GM21717 (cell line): ENCODE measurements at regions not wholly inside any gene's neighbourhood (a gene's known extent, or its start where the extent isn't known, plus 50 kb on each side); places are given as distances from the start of the nearest gene placed in this dataset.
"Not testable (repeated sequence)": the region's sequence is repeated elsewhere in the genome, so short reads cannot be mapped to it uniquely, and the experiment has no call there.

Experiments used
- ATAC-seq: cut with Tn5 transposase; IDR thresholded peaks from one replicate; pipeline ENCODE4 v1.9.1; 2021; ENCODE audit warnings: mild to moderate bottlenecking, moderate library complexity; ENCODE audit not compliant: unreplicated experiment

DNA sequence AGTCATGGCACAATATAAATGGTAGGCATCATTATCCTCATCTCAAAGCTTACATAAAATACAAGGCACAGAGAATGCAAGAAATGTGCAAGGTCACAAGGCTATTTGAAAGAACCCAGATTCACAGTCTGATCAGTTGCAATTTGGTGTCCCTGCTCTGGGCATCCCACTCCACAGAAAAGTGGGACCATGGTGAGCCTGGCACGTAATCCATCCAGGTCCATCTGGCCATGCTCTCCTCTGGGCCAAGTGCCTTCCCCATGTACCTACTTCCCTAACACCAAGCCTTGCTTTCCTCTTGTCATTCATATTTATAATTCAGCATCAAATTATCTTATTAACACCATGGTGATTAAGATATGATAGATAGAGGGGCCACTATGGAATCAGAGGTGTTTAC is 390.0 kb downstream of the CDH11 start:
- ATAC-seq: no peak

DNA sequence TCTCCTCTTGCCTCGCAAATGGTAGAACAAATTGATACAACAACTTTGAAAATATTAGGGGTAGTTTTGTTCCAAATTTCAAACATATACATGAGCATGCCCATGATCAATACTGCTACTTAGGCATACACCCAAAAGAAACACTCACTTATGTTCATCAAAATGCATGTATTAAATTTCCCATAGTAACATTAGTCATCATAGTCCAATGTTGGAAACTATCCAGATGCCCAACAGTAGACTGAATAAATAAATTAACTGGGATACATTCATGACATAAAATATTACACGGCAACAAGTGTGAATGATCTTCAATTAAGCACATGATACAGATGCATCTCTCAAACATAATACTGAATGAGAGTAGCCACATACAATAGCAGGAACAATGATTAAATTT is 391.6 kb downstream of the CDH11 start:
- ATAC-seq: no peak

- no peak for ATAC-seq
Measured at GRCh38 chr16:64724339-64724738, 397.5 kb downstream of the CDH11 start.

- no peak for ATAC-seq
Measured at GRCh38 chr16:64718486-64718885, 403.4 kb downstream of the CDH11 start.

GRCh38 chr16:64717871-64718270 is 404.0 kb downstream of the CDH11 start:
- ATAC-seq: no peak

GRCh38 chr16:64715624-64716023 is 406.2 kb downstream of the CDH11 start:
- ATAC-seq: no peak

DNA sequence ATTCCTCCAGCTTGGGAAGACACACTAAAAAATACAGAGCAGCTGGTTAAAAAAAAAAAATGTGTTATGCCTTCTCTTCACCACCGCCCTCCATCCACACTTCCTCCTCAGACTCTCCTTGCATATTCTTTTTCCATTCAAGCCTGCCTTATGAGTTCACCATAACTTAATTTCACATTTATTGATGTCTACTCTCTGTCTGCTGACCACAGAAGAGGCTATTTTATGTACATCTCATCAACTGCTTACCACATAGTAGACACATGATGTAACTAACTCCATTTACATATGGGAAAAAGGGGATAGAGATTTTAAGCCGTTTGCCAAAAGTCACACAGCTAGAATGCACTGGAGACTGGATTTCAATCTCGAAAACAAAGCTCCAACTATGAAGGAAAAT is 409.8 kb downstream of the CDH11 start:
- ATAC-seq: no peak

GRCh38 chr16:64711596-64711995 is 410.3 kb downstream of the CDH11 start:
- ATAC-seq: no peak

GRCh38 chr16:64711026-64711425 is 410.8 kb downstream of the CDH11 start:
- ATAC-seq: no peak

DNA sequence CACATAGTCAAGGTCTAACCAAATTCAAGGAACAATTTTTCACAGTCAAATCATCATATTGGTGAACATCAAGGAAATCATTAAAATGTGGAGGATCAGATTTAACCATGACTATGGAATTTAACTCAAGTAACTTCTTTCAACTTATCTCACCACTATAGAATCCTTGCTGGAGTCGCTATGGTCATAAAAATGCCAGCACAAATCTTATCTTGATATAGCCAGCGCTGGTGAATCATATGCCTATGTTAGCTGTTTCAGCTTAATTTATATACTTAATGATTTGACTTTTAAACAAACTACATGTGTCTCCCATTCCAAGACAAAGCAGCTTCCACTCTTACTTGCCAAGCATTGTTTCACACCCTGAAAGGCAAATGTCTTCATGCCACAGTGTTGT is 416.4 kb downstream of the CDH11 start:
- no peak for ATAC-seq

DNA sequence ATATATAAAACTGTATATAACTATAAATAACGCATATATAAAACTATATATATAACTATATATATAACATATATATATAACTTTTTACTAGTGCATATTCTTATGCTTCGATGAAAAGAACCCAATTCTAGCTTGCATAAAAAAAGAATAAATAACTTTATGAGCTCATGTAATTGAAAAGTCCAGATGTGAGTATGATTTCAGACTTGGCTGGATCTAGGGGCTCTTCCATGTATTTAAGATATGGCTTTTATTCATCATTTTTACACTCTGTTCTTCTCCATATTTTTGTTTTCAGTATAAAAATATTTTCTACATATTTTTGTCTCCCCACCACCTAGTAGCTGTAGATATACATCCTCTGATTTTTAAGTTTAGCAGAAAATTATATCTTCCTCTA is 417.5 kb downstream of the CDH11 start:
- no peak for ATAC-seq

GRCh38 chr16:64702415-64702814 is 419.4 kb downstream of the CDH11 start:
- ATAC-seq: no peak

DNA sequence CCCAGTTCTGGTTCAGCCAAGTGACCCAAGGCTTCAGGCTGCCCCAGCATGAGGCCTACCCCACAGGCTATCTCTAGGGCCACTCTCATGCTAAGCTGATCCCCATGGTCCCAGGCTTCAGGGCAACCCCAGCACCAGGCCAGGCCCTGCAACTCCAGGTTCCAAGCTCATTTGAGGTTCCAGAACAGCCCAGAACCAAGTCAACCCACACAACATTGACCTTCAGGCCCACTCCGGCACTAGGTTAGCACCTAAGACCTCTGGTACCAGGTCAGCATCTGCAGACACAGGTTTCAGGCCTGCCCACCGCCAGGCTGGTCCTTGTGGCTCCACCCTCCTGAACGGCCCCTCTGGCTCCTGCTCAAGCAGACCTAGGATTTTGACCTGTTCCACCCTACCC is 421.2 kb downstream of the CDH11 start:
- ATAC-seq: no peak

DNA sequence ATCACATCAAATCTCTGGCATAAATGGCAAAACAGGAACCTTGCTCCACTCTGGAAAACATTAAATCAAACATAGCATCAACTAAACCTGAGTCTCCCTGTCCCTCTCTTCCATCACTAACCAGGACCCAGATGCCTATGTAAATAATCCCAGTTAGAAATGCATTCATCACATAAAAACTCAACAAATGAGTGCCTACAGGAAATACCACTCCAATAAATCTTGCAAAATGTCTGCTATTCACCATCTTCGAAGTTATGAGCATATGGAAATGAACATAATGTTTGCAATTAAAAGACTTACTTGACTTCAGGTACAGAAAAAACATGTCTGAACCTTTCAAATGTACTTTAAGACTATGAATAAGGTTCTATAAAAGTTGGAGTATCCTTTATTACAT is 425.0 kb downstream of the CDH11 start:
- ATAC-seq: no peak

DNA sequence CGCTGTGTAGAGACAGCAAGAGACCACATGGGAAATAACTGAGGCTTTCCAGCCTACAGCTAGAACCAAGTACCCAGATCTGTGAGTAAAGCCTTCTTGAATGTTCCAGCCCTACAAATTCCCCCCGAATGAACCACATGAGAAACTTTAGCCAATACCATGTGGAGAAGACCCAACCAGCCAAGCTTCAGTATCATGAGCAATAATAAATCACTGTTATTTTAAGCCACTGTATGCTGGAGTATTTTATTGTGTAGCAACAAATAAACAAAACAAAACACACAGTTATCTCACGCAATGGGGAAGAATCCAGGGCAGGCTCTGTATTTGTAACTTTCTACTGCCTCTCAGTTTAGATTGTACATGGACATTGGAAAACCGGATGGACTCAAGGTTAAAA is 426.2 kb downstream of the CDH11 start:
- ATAC-seq: no peak

DNA sequence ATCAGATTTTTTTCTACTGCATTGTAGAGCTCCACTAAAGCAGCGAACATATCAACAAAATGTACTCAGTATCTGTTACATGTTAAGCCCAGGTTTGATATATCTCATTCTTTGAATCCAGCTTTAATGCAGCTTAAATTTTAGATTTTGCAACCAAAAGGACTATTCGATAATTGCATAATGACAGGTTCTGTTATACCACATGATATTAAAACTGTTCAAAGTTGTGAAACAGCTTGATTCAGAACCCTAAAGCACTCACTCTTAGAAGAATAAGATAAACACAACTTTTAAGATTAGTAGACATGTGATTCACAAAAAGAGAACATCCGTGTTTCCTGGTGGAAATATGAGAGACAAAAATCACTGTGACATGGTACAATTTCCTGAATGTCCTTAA is 427.9 kb downstream of the CDH11 start:
- ATAC-seq: no peak

- no peak for ATAC-seq
Measured at GRCh38 chr16:64687786-64688185, 434.1 kb downstream of the CDH11 start.

DNA sequence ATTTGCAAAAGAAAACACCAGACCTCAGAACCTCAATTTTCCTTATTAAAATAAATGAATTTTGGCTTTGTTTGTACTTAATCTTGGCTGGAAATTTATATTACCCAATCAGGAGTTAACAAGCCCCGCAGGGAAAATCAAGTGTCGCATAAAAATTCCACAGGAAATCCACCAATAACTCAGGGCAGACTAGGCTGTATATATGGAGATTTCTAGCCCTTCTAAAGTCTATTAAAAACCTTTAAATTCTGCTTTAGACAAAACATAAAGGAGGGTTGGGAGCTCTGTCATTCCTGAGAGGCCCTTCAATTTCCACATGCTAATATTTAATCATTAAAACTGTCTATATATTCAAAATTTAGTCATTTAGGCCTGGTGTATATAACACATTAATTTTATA is 434.7 kb downstream of the CDH11 start:
- no peak for ATAC-seq

- ATAC-seq: no peak
Measured at GRCh38 chr16:64679976-64680690, 441.7 kb downstream of the CDH11 start.

DNA sequence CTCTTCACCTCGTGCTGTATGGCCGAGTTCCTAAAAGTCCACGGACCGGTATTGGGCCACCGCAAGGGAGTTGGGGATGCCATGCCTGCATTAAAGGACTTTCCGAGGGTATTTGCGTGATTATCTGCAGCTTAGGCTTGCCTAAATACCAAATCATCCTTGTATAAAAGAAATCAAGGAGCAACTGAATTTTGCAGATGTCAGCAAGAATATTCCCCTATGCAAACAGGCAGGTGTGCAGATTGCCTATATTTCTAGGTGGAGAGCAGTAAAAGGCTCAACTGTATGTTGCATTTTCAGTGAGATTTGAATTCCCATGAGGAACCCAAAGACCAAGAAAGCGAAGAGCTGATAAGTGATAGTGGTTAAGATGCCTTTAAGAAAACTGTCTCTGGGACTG is 452.3 kb downstream of the CDH11 start:
- no peak for ATAC-seq

GRCh38 chr16:64667334-64667877 is 454.5 kb downstream of the CDH11 start:
- no peak for ATAC-seq

DNA sequence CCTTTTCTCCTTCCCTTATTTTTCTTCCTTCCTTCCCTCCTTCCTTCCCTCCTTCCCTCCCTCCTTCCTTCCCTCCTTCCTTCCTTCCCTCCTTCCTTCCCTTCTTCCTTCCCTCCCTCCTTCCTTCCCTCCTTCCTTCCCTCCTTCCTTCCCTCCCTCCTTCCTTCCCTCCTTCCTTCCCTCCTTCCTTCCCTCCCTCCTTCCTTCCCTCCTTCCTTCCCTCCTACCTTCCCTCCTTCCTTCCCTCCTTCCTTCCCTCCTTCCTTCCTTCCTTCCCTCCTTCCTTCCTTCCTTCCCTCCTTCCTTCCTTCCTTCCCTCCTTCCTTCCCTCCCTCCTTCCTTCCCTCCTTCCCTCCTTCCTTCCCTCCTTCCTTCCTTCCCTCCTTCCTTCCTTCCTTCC is 459.6 kb downstream of the CDH11 start:
- ATAC-seq: not testable (repeated sequence)

- ATAC-seq: no peak
Measured at GRCh38 chr16:64659866-64660265, 462.0 kb downstream of the CDH11 start.
